ENCODE measurements at regions not wholly inside any gene's neighbourhood (a gene's known extent, or its start where the extent isn't known, plus 50 kb on each side); places are given as distances from the start of the nearest gene placed in this dataset.

DNA sequence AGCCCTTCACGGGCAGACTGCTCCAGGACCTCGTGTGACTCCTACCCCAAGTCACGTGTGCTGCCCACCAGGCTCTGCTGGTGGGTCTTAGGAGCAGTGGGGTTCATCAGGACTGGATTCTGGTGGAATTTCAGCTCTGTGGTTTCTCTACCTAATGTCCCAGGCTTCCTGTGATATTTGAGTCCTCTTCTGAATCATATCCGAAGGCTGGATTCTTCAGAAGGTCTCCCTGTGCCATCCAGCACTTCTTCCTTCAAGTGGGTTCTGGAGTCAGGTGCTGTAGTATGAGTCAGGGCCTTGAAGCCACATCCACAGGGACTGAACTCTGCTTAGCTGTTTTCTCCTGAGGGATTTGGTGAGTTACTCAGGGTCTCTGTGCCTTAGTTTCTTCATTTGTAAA lies 850.2 kb upstream of the CELF4 start:
- TF ChIP-seq, protein P1, sequence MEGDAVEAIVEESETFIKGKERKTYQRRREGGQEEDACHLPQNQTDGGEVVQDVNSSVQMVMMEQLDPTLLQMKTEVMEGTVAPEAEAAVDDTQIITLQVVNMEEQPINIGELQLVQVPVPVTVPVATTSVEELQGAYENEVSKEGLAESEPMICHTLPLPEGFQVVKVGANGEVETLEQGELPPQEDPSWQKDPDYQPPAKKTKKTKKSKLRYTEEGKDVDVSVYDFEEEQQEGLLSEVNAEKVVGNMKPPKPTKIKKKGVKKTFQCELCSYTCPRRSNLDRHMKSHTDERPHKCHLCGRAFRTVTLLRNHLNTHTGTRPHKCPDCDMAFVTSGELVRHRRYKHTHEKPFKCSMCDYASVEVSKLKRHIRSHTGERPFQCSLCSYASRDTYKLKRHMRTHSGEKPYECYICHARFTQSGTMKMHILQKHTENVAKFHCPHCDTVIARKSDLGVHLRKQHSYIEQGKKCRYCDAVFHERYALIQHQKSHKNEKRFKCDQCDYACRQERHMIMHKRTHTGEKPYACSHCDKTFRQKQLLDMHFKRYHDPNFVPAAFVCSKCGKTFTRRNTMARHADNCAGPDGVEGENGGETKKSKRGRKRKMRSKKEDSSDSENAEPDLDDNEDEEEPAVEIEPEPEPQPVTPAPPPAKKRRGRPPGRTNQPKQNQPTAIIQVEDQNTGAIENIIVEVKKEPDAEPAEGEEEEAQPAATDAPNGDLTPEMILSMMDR (IDR thresholded peaks at IDR 0.05), result no peak
- no peak for TF ChIP-seq POLR2AphosphoS5 (IDR thresholded peaks at IDR 0.05)

Measured in sigmoid colon (tissue), 4 donors.